ENCODE measurements at regions not wholly inside any gene's neighbourhood (a gene's known extent, or its start where the extent isn't known, plus 50 kb on each side); places are given as distances from the start of the nearest gene placed in this dataset.

- TF ChIP-seq, protein P1, sequence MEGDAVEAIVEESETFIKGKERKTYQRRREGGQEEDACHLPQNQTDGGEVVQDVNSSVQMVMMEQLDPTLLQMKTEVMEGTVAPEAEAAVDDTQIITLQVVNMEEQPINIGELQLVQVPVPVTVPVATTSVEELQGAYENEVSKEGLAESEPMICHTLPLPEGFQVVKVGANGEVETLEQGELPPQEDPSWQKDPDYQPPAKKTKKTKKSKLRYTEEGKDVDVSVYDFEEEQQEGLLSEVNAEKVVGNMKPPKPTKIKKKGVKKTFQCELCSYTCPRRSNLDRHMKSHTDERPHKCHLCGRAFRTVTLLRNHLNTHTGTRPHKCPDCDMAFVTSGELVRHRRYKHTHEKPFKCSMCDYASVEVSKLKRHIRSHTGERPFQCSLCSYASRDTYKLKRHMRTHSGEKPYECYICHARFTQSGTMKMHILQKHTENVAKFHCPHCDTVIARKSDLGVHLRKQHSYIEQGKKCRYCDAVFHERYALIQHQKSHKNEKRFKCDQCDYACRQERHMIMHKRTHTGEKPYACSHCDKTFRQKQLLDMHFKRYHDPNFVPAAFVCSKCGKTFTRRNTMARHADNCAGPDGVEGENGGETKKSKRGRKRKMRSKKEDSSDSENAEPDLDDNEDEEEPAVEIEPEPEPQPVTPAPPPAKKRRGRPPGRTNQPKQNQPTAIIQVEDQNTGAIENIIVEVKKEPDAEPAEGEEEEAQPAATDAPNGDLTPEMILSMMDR (IDR thresholded peaks at IDR 0.05; ENCODE audit: insufficient read depth, low read depth, low read length) = no peak
- DNase-seq (ENCODE audit: low read depth) = no peak
- no peak overlapping the region for H3K4me3 ChIP-seq (ENCODE audit: low read depth, low read length)
These were observed 65.8 kb downstream of the RESF1 start for GRCh38 chr12:32024884-32025592.

DNA sequence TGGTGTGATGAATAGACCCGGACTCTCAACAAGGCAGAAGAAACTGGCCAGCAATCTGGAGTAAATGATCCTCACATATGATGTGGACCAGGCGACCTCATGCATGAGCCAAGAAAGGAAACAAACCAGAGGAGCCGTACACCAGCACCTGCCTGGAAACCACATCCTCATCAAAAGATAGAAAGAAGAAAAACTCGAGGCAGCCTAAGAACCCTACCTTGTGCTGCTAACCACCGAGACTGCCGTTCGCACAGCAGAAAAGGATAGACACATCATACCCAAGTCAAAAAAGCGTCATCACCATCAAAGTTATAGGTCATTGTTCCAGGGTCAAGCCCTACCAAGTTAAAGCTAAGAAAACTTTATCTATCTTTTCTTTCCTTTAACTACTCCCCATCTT lies 66.7 kb downstream of the RESF1 start:
- TF ChIP-seq, protein P1 (IDR thresholded peaks at IDR 0.05; ENCODE audit: insufficient read depth, low read depth, low read length) = no peak
- no peak overlapping the region for H3K4me3 ChIP-seq (ENCODE audit: low read depth, low read length)
- DNase-seq (ENCODE audit: low read depth) = no peak

DNA sequence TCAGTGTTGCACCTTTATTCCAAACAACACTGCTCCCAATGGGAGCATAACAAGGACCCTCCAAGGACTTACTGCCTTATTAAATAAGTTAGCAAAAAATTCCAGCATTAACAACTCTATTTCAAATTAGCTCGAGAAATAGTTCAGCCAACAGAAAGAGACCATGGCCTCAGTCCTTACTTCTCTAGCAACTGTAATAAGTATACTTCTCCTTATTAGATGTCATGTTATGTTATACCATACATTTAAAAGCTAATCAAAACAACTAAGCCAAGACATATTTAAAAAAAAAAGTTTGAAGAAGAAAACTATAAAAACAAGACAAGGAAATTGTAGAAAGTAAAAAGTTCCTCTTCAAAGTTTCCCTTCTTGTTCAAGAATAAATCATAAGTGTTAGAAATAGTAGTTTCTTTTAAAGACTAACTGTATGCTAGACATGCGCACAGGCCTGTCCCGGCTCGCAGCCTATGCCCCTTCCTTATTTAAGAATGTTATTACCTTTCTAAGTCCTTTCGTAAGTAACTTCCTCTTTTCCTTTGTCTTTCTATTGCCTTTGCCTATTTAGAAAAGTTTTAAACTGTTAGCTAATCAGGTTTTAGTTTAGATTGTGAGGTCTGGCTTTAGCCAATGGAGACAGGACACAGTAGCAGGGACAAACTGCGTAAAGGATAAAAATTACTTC lies 68.6 kb downstream of the RESF1 start:
- DNase-seq (ENCODE audit: low read depth) = no peak
- no peak overlapping the region for H3K4me3 ChIP-seq (ENCODE audit: low read depth, low read length)
- TF ChIP-seq, protein P1 (IDR thresholded peaks at IDR 0.05; ENCODE audit: insufficient read depth, low read depth, low read length) = no peak

- DNase-seq (ENCODE audit: low read depth) = no peak
- TF ChIP-seq, protein P1 (IDR thresholded peaks at IDR 0.05; ENCODE audit: insufficient read depth, low read depth, low read length) = no peak
- no peak overlapping the region for H3K4me3 ChIP-seq (ENCODE audit: low read depth, low read length)
These were observed 70.9 kb downstream of the RESF1 start for GRCh38 chr12:32030151-32030550.

GRCh38 chr12:32030676-32031075 lies 71.5 kb downstream of the RESF1 start:
- no peak overlapping the region for H3K4me3 ChIP-seq (ENCODE audit: low read depth, low read length)
- DNase-seq (ENCODE audit: low read depth) = no peak
- TF ChIP-seq, protein P1 (IDR thresholded peaks at IDR 0.05; ENCODE audit: insufficient read depth, low read depth, low read length) = no peak

- no peak for DNase-seq (ENCODE audit: low read depth)
- no peak overlapping the region for H3K4me3 ChIP-seq (ENCODE audit: low read depth, low read length)
- TF ChIP-seq, protein P1 (IDR thresholded peaks at IDR 0.05; ENCODE audit: insufficient read depth, low read depth, low read length) = no peak
These were observed 71.9 kb downstream of the RESF1 start for GRCh38 chr12:32031109-32031508.

Measured in fibroblast of villous mesenchyme (primary cell).